KBM-7 (cell line): ENCODE measurements at regions not wholly inside any gene's neighbourhood (a gene's known extent, or its start where the extent isn't known, plus 50 kb on each side); places are given as distances from the start of the nearest gene placed in this dataset.

ENCODE experiments used
- DNase-seq: peaks from one replicate; pipeline ENCODE4 v3.0.0-alpha.2; 2015
- in situ Hi-C: fragments of 300-500 bp; cut with MboI; formaldehyde crosslinking; loops from 2 replicates; pipeline ENCODE4 v1.14.3; 2020; ENCODE audit warnings: low sequenced_read_pairs, low pct_unique_long_range_greater_than_20kb, mixed read lengths

- in situ Hi-C loops = no loop called here
- DNase-seq = no peak
Measured at GRCh38 chr9:79382458-79382857, 189.3 kb upstream of the TLE4 start.

- in situ Hi-C loops = no loop called here
- DNase-seq = no peak
Measured at GRCh38 chr9:79383096-79383495, 188.7 kb upstream of the TLE4 start.

GRCh38 chr9:79384091-79384490 lies 187.7 kb upstream of the TLE4 start:
- in situ Hi-C loops = no loop called here
- no peak for DNase-seq

- no peak for DNase-seq
- in situ Hi-C loops = no loop called here
Measured at GRCh38 chr9:79384501-79384900, 187.3 kb upstream of the TLE4 start.

- in situ Hi-C loops = no loop called here
- no peak for DNase-seq
Measured at GRCh38 chr9:79387101-79387835, 184.5 kb upstream of the TLE4 start.

- in situ Hi-C loops = no loop called here
- DNase-seq = no peak
Measured at GRCh38 chr9:79390077-79390698, 181.6 kb upstream of the TLE4 start.

- in situ Hi-C loops = no loop called here
- no peak for DNase-seq
Measured at GRCh38 chr9:79390781-79391770, 180.7 kb upstream of the TLE4 start.

GRCh38 chr9:79395228-79395627 lies 176.5 kb upstream of the TLE4 start:
- DNase-seq = no peak
- in situ Hi-C loops = no loop called here

GRCh38 chr9:79395755-79396154 lies 176.0 kb upstream of the TLE4 start:
- in situ Hi-C loops = no loop called here
- DNase-seq = no peak

GRCh38 chr9:79396168-79396567 lies 175.6 kb upstream of the TLE4 start:
- in situ Hi-C loops = no loop called here
- DNase-seq = no peak

- in situ Hi-C loops = no loop called here
- no peak for DNase-seq
Measured at GRCh38 chr9:79403495-79403894, 168.3 kb upstream of the TLE4 start.

GRCh38 chr9:79408200-79408599 lies 163.6 kb upstream of the TLE4 start:
- DNase-seq = no peak
- in situ Hi-C loops = no loop called here

- in situ Hi-C loops = no loop called here
- no peak for DNase-seq
Measured at GRCh38 chr9:79408617-79409016, 163.1 kb upstream of the TLE4 start.

- in situ Hi-C loops = no loop called here
- DNase-seq = no peak
Measured at GRCh38 chr9:79409182-79409823, 162.5 kb upstream of the TLE4 start.

- no peak for DNase-seq
- in situ Hi-C loops = no loop called here
Measured at GRCh38 chr9:79425840-79426239, 145.9 kb upstream of the TLE4 start.

- in situ Hi-C loops = no loop called here
- no peak for DNase-seq
Measured at GRCh38 chr9:79428422-79428821, 143.3 kb upstream of the TLE4 start.

- in situ Hi-C loops = no loop called here
Measured at GRCh38 chr9:79430619-79431018, 141.1 kb upstream of the TLE4 start.

GRCh38 chr9:79431019-79431679 lies 140.6 kb upstream of the TLE4 start:
- DNase-seq = no peak
- in situ Hi-C loops = no loop called here

More at GRCh38 chr9:79430619-79431018, 141.1 kb upstream of the TLE4 start:
- DNase-seq = no peak

GRCh38 chr9:79432485-79432884 lies 139.3 kb upstream of the TLE4 start:
- in situ Hi-C loops = no loop called here
- no peak for DNase-seq
